Stomach (tissue), 4 donors: ENCODE measurements at regions not wholly inside any gene's neighbourhood (a gene's known extent, or its start where the extent isn't known, plus 50 kb on each side); places are given as distances from the start of the nearest gene placed in this dataset.

Source experiments
- CTCF ChIP-seq, 7 experiments: fragments of 450-650 bp in 4 of 7; fragments of 200-600 bp in 3 of 7; sonication (generic) in 3 of 7; IDR thresholded peaks; one replicate each; pipeline ENCODE4 v1.5.1; 2016 to 2019; ENCODE audit warnings: antibody characterized with exemption in 7 of 7, control low read depth in 2 of 7, mild to moderate bottlenecking in 1 of 7
- EP300 ChIP-seq: sonication (generic); formaldehyde crosslinking; IDR thresholded peaks from one replicate; pipeline ENCODE4 v1.6.1; 2017; ENCODE audit warnings: antibody characterized with exemption
- POLR2A ChIP-seq, 4 donors: fragments of 450-650 bp; IDR thresholded peaks; one replicate each; pipeline ENCODE4 v1.6.1; 2016; ENCODE audit warnings: antibody characterized with exemption in 4 of 4, control low read depth in 2 of 4, mild to moderate bottlenecking in 1 of 4, moderate library complexity in 1 of 4
- POLR2AphosphoS5 ChIP-seq, 3 donors: sonication (generic); formaldehyde crosslinking; IDR thresholded peaks; one replicate each; pipeline ENCODE4 v1.6.1; 2016; ENCODE audit warnings: antibody characterized with exemption in 3 of 3

DNA sequence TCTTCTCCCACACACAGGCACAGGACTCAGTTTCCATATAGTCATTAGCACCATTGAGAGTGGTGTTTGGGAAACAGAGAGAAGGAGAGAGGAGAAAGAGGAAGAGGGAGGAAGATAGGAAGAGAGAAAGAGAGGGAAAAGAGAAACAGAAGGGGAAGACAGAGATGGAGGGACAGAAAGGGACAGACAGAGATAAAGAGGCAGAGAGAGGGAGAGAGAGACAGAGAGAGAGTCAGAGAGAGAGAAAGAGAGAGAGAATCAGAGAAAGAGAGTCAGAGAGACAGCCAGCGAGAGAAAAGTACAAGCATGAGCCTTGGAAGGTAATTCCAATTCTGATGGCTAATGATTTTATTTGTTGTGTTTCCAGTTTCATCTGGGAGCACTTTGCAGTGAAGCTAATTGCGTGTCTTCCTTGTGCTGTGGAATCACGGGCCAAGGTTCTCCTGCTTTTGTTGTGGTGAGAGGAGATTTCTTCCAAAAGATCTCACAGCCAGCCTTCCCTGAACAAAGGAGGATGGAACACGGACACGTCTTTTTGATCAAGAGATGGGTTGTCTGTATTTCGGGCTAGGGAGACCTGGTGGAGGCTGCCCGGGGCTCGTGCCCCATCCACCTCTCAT lies 153.6 kb upstream of the TWIST2 start:
- TF ChIP-seq EP300: no peak
- no peak for TF ChIP-seq POLR2A (IDR thresholded peaks at IDR 0.05)
- no peak for TF ChIP-seq CTCF (IDR thresholded peaks at IDR 0.05)
- no peak for TF ChIP-seq POLR2AphosphoS5 (IDR thresholded peaks at IDR 0.05)
